GM23248 (cell line): ENCODE measurements at regions not wholly inside any gene's neighbourhood (a gene's known extent, or its start where the extent isn't known, plus 50 kb on each side); places are given as distances from the start of the nearest gene placed in this dataset.

Experiments
- DNase-seq: peaks from one replicate; pipeline ENCODE4 v3.0.0-alpha.2; 2015
- H2AFZ ChIP-seq: fragments of 200-600 bp; sonication (generic); 2 replicates; pipeline ENCODE4 v1.6.1; 2016; ENCODE audit warnings: antibody characterized with exemption
- H3F3A ChIP-seq: fragments of 200-600 bp; sonication (generic); 2 replicates; pipeline ENCODE4 v1.6.1; 2016; ENCODE audit warnings: mild to moderate bottlenecking, antibody characterized with exemption, mixed run types; ENCODE audit not compliant: insufficient read depth
- H3K27ac ChIP-seq: fragments of 200-600 bp; sonication (generic); 2 replicates; pipeline ENCODE4 v1.5.1; 2016; ENCODE audit warnings: mild to moderate bottlenecking
- H3K27me3 ChIP-seq: fragments of 200-600 bp; sonication (generic); replicated peaks from 2 replicates; pipeline ENCODE4 v1.6.1; 2016; ENCODE audit warnings: mild to moderate bottlenecking; ENCODE audit not compliant: insufficient read depth
- H3K36me3 ChIP-seq: fragments of 200-600 bp; sonication (generic); 2 replicates; pipeline ENCODE4 v1.6.1; 2016; ENCODE audit warnings: low read depth, mild to moderate bottlenecking
- H3K4me1 ChIP-seq: fragments of 200-600 bp; sonication (generic); 2 replicates; pipeline ENCODE4 v1.6.1; 2016; ENCODE audit warnings: mild to moderate bottlenecking; ENCODE audit not compliant: insufficient read depth
- H3K4me2 ChIP-seq: fragments of 200-600 bp; sonication (generic); one replicate; pipeline ENCODE4 v1.6.1; 2016; ENCODE audit warnings: mild to moderate bottlenecking; ENCODE audit not compliant: unreplicated experiment
- H3K4me3 ChIP-seq: fragments of 200-600 bp; sonication (generic); 2 replicates; pipeline ENCODE4 v1.5.1; 2016; ENCODE audit warnings: mild to moderate bottlenecking
- H3K79me2 ChIP-seq: fragments of 200-600 bp; sonication (generic); 2 replicates; pipeline ENCODE4 v1.6.1; 2016; ENCODE audit warnings: mild to moderate bottlenecking; ENCODE audit not compliant: insufficient read depth
- H3K9ac ChIP-seq: fragments of 200-600 bp; sonication (generic); 2 replicates; pipeline ENCODE4 v1.6.1; 2016; ENCODE audit warnings: mild to moderate bottlenecking
- H3K9me2 ChIP-seq: fragments of 200-600 bp; sonication (generic); 2 replicates; pipeline ENCODE4 v1.6.1; 2016; ENCODE audit warnings: mixed run types, mild to moderate bottlenecking, moderate library complexity; ENCODE audit not compliant: insufficient read depth
- H3K9me3 ChIP-seq: fragments of 200-600 bp; sonication (generic); one replicate; pipeline ENCODE4 v1.6.1; 2017; ENCODE audit warnings: low read depth
- H4K20me1 ChIP-seq: fragments of 200-600 bp; sonication (generic); 2 replicates; pipeline ENCODE4 v1.6.0; 2016; ENCODE audit not compliant: insufficient read depth
- EZH2 ChIP-seq: fragments of 200-600 bp; sonication (generic); IDR thresholded peaks from 2 replicates; pipeline ENCODE4 v1.6.1; 2018; ENCODE audit warnings: antibody characterized with exemption, mild to moderate bottlenecking; ENCODE audit not compliant: insufficient read depth, poor library complexity, severe bottlenecking
- EZH2phosphoT487 ChIP-seq: fragments of 200-600 bp; sonication (generic); IDR thresholded peaks from 2 replicates; pipeline ENCODE4 v1.6.1; 2018; ENCODE audit warnings: antibody characterized with exemption, moderate library complexity, mild to moderate bottlenecking, low read depth; ENCODE audit not compliant: insufficient read depth
- WGBS, 2 experiments: methylation state at CpG; one replicate each; pipeline ENCODE4 v1.1.6; 2015 to 2017; ENCODE audit warnings: low lambda C conversion rate in 2 of 2, low coverage in 1 of 2; ENCODE audit errors: missing lambda C conversion rate in 2 of 2; 5-methylcytosine and 5-hydroxymethylcytosine counted together
- in situ Hi-C: fragments of 300-500 bp; cut with MboI; formaldehyde crosslinking; loops from 2 replicates; pipeline ENCODE4 v1.15.0; 2020

- Histone ChIP-seq H3F3A (no peaks in the 10 kb centered on the region), H3K27me3 (no peaks in the 10 kb centered on the region), H4K20me1 (no peaks in the 10 kb centered on the region), H3K27ac (no peak overlapping the region), H3K4me2 (no peak overlapping the region), H2AFZ (no peak overlapping the region), H3K9me2 (no peaks in the 10 kb centered on the region), H3K9me3 (no peaks in the 10 kb centered on the region), H3K4me3 (no peak overlapping the region), H3K4me1 (no peaks in the 10 kb centered on the region), H3K9ac (no peak overlapping the region), H3K79me2 (no peaks in the 10 kb centered on the region), H3K36me3 (no peaks in the 10 kb centered on the region)
- DNase-seq, result peak; percentile 56
- in situ Hi-C loops, result no loop called here
- 6 to 8% methylated on average over 4 of the region's 4 CpGs for WGBS, 2 experiments
- TF ChIP-seq EZH2 (no peak), EZH2phosphoT487 (no peak)
Measured at GRCh38 chr19:28009696-28010095, 1203.3 kb downstream of the UQCRFS1 start.

GRCh38 chr19:28008695-28009094, 1204.3 kb downstream of the UQCRFS1 start:
- H3F3A ChIP-seq, result no peaks in the 10 kb centered on the region
- H3K79me2 ChIP-seq, result no peaks in the 10 kb centered on the region
- no peaks in the 10 kb centered on the region for H3K9me2 ChIP-seq
- H3K9ac ChIP-seq, result no peak overlapping the region
- H3K36me3 ChIP-seq, result no peaks in the 10 kb centered on the region
- no peaks in the 10 kb centered on the region for H3K9me3 ChIP-seq
- WGBS, 2 experiments, result 31 to 34% methylated on average over 2 of the region's 2 CpGs
- in situ Hi-C loops, result no loop called here
- H4K20me1 ChIP-seq, result no peaks in the 10 kb centered on the region
- no peak for DNase-seq
- H3K4me3 ChIP-seq, result no peak overlapping the region
- H3K4me2 ChIP-seq, result no peak overlapping the region
- no peak overlapping the region for H2AFZ ChIP-seq
- TF ChIP-seq EZH2, result no peak
- no peak for TF ChIP-seq EZH2phosphoT487
- H3K4me1 ChIP-seq, result no peaks in the 10 kb centered on the region
- H3K27ac ChIP-seq, result no peak overlapping the region
- H3K27me3 ChIP-seq, result no peaks in the 10 kb centered on the region

- H3F3A ChIP-seq, result no peaks in the 10 kb centered on the region
- H3K4me3 ChIP-seq, result no peak overlapping the region
- H3K79me2 ChIP-seq, result no peaks in the 10 kb centered on the region
- 20 to 31% methylated on average over 1 of the region's 1 CpG for WGBS, 2 experiments
- no peak for DNase-seq
- no peaks in the 10 kb centered on the region for H4K20me1 ChIP-seq
- H3K4me2 ChIP-seq, result no peak overlapping the region
- H3K27me3 ChIP-seq, result no peaks in the 10 kb centered on the region
- no peak for TF ChIP-seq EZH2
- no peak for TF ChIP-seq EZH2phosphoT487
- H3K27ac ChIP-seq, result no peak overlapping the region
- H3K9me3 ChIP-seq, result no peaks in the 10 kb centered on the region
- in situ Hi-C loops, result no loop called here
- H3K9me2 ChIP-seq, result no peaks in the 10 kb centered on the region
- H3K4me1 ChIP-seq, result no peaks in the 10 kb centered on the region
- H2AFZ ChIP-seq, result no peak overlapping the region
- no peak overlapping the region for H3K9ac ChIP-seq
- H3K36me3 ChIP-seq, result no peaks in the 10 kb centered on the region
Measured at GRCh38 chr19:28003543-28003942, 1209.4 kb downstream of the UQCRFS1 start.

- Histone ChIP-seq H3K36me3 (no peaks in the 10 kb centered on the region), H3K9me3 (no peaks in the 10 kb centered on the region), H3K4me1 (no peaks in the 10 kb centered on the region), H3F3A (no peaks in the 10 kb centered on the region), H3K4me2 (no peak overlapping the region), H2AFZ (no peak overlapping the region), H3K9me2 (no peaks in the 10 kb centered on the region), H3K9ac (no peak overlapping the region), H3K79me2 (no peaks in the 10 kb centered on the region), H3K27me3 (no peaks in the 10 kb centered on the region), H3K27ac (no peak overlapping the region), H4K20me1 (no peaks in the 10 kb centered on the region), H3K4me3 (no peak overlapping the region)
- no peak for DNase-seq
- in situ Hi-C loops, result no loop called here
- WGBS, 2 experiments, result 17 to 19% methylated on average over 2 of the region's 2 CpGs
- no peak for TF ChIP-seq EZH2phosphoT487
- no peak for TF ChIP-seq EZH2
Measured at GRCh38 chr19:27997069-27997468, 1215.9 kb downstream of the UQCRFS1 start.
